NAMALWA (cell line): ENCODE measurements at regions not wholly inside any gene's neighbourhood (a gene's known extent, or its start where the extent isn't known, plus 50 kb on each side); places are given as distances from the start of the nearest gene placed in this dataset.

ENCODE experiments used
- DNase-seq: peaks from one replicate; pipeline ENCODE4 v3.0.0-alpha.2; 2015; ENCODE audit warnings: low spot score

DNA sequence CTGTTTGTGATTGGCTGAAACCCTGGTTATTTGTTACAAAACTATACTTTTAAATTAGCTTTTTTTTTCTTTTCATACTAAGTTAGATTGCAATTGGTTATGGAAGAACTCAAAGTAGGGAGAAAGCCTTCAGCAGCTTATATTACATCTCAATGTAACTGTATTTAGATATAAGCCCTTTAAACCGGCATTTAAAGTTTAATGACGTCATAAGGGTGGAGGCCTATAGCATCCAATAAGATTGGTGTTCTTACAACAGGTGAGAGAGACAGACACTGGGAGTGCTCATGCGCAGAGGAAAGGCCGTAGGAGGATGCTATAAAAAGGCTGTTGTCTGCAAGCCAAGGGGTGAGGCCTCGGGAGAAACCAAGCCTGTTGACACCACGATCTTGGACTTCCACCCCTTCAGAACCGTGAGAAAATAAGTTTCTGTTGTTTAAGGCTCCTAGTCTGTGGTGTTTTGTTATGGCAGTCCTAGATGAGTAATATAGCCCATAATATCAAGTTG is 1198.8 kb upstream of the SPRY2 start:
- DNase-seq = no peak

DNA sequence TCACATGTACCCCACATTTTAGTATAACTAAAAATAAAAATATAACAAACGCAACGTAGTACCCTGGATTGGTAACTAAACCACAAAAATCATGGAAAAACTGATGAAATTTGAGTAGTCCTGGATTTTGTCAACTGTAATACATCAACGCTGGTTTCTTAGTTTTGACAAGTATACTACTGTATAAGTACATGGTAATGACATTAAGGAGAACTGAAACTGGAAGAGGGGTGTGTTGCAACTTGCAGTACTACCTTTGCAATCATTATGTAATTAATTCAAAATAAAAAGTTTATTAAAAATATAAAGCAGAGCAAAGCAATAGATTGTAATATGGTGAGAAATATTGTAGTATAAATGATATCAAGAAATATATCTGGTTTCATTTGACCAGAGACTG is 1158.0 kb upstream of the SPRY2 start:
- no peak for DNase-seq

DNA sequence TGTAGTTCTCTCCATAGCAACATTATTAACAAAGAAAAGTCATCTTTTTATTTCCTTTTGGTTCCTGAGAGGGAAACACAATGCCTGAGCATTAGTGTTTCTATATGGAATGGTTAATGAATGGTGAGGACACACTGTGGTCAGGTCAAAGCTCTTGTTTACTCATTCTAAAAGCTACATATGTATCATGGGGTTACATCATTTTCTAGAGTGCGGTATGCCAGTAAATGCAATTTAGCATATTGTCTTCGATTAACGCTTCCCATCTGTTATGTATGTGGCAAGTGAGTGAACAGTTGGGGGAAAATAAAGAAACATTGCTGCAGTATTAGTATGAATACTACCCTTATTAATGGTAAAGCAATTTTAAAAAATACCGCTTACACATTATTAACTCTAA is 1152.2 kb upstream of the SPRY2 start:
- DNase-seq = no peak

DNA sequence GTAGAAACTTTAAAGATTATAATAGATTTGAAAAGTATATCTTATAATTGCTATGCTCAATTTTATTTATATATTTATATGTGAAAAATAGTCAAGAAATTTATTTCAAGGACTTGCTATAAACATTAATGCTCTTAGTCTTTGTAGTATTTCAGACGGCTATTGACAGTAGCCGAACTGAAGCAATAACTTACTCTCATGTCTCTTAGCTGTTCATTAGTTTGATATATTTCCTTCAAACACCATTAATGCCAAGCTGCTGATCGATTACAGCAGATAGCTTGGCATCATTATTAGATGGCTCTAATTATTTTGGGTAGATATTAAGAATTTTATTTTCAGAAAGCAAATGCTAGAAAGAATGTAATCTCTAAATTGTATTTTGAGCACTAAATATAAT is 1151.5 kb upstream of the SPRY2 start:
- no peak for DNase-seq

DNA sequence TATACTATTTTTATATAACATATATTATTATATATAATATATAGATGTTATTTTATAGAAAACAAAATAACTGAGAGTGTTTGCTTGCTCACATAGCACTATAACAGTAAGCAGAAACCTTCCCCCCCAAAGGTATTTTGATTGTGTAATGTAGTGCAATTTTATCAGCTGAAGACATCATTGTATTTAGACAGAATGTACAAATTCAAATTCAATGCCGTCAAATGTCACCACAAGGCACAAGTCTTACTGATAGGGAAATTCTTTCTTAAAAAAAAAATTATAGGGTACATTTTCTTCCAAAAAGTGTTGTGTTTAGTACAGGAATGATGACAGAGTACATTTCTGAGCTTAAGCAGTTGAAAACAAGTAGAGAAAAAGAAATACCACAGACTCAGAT is 1147.1 kb upstream of the SPRY2 start:
- DNase-seq = no peak

DNA sequence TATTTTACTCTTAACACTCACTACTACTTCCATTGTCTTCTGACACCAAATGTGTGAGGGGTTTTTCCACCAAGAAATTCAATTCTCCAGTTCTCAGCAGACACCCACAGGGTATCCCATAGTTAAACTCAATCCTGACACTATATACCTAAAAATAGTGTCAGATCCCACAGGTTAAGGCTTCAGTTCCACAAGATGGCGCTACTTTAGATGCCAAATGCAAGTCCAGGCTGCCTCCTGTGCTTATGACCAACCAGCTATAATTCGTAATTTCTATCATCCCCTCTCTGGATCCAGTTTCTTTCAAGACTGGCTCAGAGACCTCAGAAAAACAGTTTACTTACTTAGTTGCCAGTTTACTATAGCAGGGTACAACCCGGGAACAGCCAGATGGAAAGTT is 1146.2 kb upstream of the SPRY2 start:
- DNase-seq = peak; percentile 49

DNA sequence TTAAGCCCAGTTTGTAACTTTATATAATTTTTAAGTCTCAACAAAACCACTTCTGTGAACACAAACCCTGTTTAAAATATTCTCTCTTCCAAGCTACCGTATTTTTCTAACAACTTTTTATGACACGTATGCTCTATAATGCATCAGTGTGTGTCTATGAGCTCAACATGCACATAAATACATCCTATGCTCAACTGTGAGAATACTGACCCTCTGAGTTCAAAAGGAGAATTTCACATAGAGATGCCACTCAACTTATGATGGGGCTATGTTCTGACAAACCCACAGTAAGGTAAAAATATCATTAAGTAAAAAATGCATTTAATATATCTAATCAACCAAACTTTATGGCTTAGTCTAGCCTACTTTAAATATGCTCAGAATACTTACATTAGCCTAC is 1139.7 kb upstream of the SPRY2 start:
- no peak for DNase-seq

DNA sequence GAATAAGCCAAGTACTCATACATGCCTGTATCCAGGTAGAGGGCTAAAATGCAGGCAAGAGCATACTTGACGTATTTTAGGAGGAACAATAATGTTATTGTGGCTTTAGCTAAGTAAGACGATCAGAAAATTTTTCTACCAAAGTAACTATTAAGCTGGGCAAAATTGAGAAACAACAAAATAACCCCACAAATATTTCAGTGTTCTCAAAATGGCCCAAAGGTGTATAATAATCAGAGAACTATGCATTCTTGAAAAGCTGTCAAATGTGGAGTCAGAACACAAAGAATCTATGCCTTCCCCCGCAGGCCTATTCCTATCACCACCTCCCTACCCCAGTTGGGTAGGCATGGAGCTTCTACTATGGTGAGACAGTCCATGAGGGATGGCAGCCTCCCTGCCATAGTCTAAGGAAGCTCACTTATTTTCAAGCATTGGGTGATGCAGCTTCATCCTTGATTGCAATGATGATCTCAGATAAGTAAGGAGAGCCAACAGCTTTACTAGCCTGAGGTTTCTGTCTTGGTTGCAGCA is 1132.5 kb upstream of the SPRY2 start:
- no peak for DNase-seq

DNA sequence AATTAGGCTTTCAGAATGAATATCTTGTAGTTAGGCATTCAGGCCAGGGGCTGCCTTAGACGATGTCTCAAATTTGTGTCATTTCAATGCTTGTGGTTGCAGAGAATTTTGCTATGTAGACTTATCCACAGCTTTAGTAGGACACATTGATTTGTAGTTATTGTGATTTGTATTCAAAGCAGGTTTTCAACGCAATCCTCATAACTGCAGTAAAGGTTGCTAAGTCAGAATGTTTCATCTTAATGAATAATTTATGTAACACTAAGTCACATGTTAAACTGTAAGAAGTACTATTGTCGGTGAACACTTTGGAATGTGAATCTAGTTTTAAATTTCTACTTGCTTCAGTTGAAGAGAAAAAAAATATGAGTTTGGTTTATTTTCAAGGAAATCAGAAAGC is 1117.2 kb upstream of the SPRY2 start:
- no peak for DNase-seq

DNA sequence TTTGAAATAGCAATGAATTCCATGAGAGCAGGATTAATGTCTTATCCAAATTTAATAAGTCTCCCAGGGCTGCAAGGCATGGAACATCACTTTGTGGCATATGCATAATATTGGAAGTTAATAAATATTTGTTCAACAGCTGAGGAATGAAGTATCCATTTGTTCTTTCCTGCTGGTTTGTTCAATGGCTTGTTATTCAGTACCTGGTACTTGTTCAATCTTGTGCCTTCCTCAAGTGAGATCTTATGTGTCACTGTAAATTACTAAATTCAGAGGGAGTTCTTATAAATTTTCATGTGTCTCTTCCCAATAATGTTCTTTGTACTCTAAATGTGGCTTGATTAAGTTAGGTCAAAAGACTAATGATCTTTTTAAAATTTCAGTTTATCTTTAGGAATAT is 1105.5 kb upstream of the SPRY2 start:
- DNase-seq = no peak

DNA sequence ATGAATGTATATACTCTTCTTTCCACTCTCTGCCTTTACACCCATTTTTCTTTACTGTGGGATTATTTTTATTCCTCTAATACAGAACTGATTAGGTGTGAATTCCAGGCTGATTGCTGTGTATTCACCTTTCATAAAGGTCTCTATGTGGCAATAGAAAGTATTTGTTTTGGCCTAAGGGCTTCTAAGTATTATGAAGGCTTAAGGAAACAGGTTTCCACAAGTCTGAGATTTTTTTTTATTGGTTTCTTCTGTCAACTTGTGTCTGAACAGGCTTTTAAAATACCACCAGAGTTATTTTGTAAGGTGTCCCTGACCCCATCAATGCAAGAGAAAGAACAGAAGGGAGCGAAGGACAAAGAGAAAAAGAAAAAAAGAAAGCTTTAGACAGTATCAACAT is 1102.0 kb upstream of the SPRY2 start:
- no peak for DNase-seq

DNA sequence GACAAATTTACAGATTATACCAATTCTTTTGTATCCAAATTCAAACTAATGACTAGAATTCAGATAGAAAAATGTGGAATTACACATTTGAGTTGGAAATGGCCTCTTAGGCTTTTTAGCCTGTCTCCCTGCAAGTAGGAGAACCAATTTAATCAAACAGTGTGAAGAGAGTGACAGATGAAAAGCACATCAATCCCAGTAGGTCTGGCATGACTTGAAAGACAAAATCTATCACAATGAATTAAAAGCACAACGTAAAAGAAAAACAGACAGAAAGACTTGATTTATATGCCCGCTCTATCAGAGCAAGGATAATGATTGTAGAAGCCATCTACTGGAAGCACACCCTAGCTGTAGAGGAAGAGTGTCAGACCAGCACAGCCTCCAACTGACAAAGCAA is 1084.4 kb upstream of the SPRY2 start:
- no peak for DNase-seq

DNA sequence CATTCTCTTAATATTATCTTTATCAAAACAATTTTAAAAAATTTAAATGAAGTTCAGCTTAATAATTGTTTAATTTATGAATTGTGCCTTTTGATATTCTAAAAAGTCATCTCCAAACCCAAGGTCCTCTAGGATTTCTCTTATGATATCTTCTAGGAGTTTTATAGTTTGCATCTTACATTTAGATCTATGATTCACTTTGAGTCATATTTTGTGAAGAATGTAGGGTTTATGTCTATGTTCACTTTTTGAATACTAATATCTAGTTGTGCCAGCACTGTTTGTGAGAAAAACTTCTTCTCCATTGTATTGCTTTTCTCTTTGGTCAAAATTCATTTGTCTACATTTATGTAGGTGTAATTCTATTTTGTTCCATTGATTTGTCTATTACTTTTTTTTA is 1068.4 kb upstream of the SPRY2 start:
- DNase-seq = no peak

DNA sequence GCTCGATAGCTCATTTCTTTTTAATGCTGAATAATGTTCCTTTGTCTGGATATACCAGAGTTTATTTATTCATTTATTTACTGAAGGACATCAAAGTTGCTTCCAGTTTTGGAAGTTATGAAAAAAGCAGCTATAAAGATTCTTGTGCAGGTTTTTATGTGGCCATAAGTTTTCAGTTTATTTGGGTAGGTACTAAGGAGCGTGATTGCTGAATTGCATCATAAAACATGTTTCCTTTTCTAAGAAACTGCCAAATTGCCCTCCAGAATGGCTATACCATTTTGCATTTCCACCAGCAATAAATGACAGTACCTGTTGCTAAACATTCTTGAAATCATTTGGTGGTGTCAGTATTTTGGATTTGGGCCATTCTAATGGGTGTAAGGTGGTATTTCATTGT is 1067.7 kb upstream of the SPRY2 start:
- DNase-seq = no peak

DNA sequence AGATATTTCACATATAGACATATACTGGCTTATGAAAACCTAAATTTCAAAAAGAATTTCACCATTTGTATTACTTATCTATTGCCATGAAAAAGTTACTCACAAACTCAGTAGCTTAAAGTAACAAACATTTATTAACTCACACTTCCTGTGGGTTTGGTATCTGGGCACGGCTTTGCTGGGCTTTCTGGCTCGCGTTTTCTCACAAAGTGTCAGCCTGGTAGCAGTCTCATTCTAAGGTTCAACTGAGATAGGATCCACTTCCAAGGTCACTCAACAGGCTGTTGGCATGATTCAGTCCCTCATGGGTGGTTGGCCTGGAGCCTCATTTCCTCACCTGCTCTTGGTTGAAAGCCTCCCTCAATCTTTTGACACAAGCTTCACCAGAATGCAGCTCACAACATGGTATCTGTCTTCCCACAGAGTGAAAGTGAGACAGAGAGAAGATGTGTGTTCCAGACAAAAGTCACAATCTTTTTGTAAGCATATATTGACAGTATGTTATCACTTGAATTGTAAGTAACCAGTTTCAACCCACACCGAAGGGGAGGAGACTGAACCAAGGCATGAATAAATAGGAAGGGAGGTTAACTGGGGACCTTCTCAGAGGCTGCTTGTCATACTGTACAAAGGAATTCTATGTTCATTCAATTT is 1065.8 kb upstream of the SPRY2 start:
- no peak for DNase-seq

DNA sequence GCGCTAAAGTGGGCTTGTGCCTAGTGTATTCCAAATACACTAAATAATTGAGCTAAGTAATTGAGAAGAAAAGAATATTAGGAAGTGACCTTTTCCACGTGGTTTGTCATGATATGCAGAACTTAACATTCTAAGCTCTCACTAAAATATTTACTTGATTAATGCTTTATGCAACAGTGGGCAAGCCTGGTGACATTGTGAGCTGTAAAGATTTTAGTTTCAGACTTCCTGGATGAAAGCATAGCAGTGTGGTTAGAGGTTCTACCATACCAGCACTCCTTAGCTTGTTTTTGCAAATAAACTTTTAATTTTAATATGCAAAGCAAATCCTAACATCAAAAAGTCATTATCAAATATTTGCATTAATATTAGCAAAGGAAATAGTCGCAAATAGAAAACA is 1065.1 kb upstream of the SPRY2 start:
- no peak for DNase-seq

DNA sequence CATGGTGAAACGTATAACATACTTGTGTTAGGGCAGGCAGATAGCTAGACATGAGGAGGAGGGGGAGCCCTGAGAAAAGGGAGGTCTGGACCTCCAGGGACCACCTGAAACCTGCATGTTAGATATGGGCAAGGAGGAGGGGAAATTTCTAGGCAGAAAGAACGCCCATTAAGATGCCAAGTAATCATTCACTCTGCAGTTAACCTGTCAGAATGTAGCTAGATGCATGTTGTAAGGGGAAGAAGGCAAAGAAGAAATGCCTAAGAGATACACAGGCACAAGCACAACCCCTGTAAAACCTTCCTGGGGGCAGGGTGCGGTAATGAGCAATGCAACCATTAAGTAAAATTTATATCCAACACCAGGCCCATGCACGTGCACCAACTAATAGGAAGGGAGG is 1055.3 kb upstream of the SPRY2 start:
- no peak for DNase-seq

DNA sequence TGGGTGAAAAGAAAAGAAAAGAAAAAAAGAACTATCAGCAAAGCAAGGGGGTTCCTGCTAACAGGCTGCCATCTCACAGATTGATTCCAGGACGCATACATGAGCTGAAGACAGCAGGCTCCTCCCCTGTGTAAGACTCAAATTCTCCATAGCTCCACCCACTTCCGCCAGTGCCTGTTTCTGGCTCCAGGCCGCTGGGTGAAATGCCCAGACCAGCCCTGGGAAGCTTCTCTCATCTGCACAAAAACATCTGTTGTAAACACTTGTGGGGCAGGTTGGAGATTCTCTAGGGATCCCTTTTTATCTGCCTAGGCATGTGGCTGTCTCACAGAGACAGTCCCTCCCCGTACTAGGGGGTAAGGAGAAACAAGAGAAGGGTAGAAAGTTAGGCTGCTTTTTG is 1054.4 kb upstream of the SPRY2 start:
- DNase-seq = no peak

DNA sequence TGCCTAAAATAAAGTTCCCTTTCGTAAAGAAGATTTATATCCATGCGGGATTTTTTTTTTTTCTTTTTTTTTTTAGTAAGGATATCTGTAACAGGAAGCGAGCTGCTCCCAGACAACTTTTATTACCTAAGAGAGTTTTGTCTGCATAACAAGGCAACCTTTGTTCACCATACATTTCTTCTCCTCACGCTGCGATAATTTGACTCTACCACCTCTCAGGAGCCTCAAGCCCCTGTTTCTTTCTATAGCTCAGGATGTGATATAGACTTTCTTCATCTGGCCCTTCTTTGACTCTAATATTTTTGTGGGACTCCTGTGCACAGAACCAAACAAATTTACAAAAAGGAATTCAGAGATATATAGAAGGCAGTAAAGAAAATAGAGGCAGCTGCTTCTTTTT is 1053.7 kb upstream of the SPRY2 start:
- no peak for DNase-seq

DNA sequence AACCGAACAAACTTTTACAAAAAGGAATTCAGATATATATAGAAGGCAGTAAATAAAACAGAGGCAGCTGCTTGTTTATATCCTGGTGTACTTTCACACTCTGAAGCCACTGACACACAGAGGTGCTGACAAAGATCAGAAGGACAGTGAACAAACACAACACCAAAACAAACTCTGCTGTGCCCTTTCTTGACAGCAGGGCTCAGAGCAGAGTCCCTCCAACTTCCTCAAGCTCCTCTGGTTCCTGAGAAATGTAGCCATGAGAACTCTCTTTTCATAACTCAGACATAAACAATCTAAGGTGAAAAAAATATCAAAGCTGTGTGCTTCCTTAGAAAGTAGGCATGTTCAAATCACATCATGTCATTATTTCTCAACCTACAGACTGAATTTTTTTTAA is 1052.8 kb upstream of the SPRY2 start:
- DNase-seq = no peak

DNA sequence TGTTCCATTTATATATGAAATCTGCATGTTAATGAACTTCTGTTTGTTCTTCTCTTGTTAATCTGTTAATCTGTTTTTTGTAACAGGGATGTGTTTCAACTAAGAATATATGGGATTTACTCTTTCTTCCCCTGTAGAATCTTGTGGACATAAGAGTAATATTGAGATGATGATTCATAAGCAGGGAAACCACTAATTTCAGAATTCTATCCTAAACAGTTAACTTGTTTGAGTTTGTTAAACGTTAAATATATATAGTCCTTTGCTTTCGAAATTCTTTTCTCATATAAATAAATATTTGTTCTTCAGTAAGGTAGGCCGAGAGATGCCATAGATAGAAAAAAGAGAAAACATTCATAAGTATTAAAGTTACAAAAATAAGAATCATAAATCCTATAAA is 1052.2 kb upstream of the SPRY2 start:
- DNase-seq = no peak

DNA sequence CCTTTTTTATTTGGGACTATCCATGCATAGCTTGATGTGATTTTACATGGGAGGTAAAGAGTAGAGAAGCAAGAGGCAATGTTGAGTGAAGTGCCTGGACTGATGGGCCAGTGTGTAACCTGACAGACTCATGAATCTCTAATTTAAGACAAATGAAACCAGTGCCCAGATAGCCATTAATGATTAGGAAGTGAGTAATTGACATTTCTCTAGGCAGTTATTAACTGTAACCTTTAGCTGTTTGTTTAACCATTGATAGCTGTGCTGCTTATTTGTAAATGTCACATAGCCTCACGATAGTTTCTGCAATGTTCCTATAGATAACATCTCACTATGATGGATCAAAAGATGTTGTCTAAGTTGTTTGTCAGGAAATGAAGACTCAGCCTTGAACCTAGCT is 1047.5 kb upstream of the SPRY2 start:
- DNase-seq = no peak

DNA sequence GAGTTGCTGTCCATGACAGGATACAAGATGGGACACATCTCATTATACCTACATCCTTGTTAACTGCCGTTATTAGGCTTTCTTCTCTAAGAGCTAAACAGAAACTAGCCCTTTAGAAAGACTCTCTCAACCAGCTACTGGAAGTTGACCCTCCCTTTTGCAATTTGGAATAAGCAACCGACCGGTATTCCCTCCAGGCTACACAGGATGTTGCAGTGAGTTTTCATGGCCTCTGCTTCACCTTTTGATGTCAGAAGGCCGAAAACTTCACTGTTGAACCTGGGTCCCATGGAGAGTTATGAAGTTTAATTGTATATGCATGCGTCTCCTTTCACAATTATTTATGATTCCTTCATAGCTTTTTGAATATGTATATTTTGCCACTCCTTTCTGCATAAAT is 1042.5 kb upstream of the SPRY2 start:
- no peak for DNase-seq

DNA sequence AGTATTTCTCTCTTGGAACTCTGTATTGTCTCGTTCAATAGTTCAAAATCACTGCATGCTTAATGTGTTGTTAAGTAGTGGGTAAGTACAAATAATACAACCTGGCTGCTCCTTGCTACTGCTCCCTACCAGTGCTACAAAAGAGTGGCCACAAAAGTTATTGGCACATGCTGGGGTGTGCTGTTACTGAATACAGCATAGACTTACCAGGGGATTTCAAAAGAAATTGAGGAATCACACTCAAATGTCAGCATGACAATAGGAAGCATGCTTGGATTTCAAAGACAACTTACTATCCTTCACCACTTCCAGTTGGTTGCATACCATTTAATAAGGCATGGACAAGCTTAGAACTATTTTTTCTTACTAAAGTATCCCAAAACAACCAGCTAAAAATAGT is 1041.3 kb upstream of the SPRY2 start:
- DNase-seq = no peak

DNA sequence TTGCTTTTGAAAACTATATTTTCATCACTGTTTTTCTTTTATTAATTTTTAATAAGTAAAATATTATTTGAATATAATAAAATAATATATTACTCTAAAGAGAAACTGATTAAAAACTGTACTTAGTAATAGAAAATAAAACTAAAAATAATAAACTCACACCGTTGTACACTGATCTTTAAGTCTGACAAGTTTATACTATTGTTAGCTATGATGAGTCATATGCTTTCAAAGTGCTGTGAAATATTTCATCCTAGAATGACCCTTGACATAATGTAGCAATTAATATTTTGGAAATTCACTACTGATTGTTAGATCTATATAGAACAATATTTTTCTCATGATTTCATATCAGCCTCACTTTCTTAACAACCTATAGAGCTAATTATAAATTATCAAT is 1040.6 kb upstream of the SPRY2 start:
- DNase-seq = no peak
